T-cell (primary cell): ENCODE measurements at regions not wholly inside any gene's neighbourhood (a gene's known extent, or its start where the extent isn't known, plus 50 kb on each side); places are given as distances from the start of the nearest gene placed in this dataset.

Source experiments
- ATAC-seq, 4 experiments: fragments of 200-7000 bp in 3 of 4; fragments of 150-1000 bp in 1 of 4; cut with Tn5 transposase; replicated peaks in 1 of 4; 1 replicate in 3 of 4; 2 replicates in 1 of 4; pipeline ENCODE4 v1.10.0; 2021; ENCODE audit warnings: moderate library complexity in 3 of 4, mild to moderate bottlenecking in 2 of 4, moderate number of reproducible peaks in 1 of 4
- CTCF ChIA-PET, 2 donors: fragments of 300-600 bp; sonication (Branson Sonifier 250); formaldehyde crosslinking; loops; one replicate each; lab custom pipeline; 2022; ENCODE audit warnings: antibody characterized with exemption in 2 of 2; lab: Charles Lee
- POLR2A ChIA-PET, 2 donors: fragments of 300-600 bp; sonication (Branson Sonifier 250); formaldehyde crosslinking; loops; one replicate each; lab custom pipeline; 2022; ENCODE audit warnings: antibody characterized with exemption in 2 of 2; lab: Charles Lee
- DNase-seq, 35 experiments: peaks; one replicate each; pipeline versions ENCODE4 v3.0.0 to v3.0.0-alpha.2; 2013 to 2023
- H3K27ac ChIP-seq: one replicate; pipeline ENCODE4 v1.5.1; 2013; ENCODE audit warnings: low read length
- H3K27me3 ChIP-seq, 2 experiments: replicated peaks in 1 of 2; 1 replicate in 1 of 2; 2 replicates in 1 of 2; pipeline versions ENCODE4 v1.6.1 to v1.7.0; 2013; ENCODE audit warnings: low read length in 1 of 2, mixed read lengths in 1 of 2; ENCODE audit not compliant: control insufficient read depth in 2 of 2, insufficient read depth in 2 of 2; ENCODE audit errors: extremely low read depth in 1 of 2
- H3K36me3 ChIP-seq, 2 donors: 1 replicate in 1 of 2; 2 replicates in 1 of 2; pipeline versions ENCODE4 v1.6.1 to v1.7.0; 2013; ENCODE audit warnings: low read length in 1 of 2; ENCODE audit not compliant: control insufficient read depth in 2 of 2, insufficient read depth in 1 of 2; ENCODE audit errors: extremely low read depth in 1 of 2
- H3K4me1 ChIP-seq, 2 experiments: 1 replicate in 1 of 2; 2 replicates in 1 of 2; pipeline versions ENCODE4 v1.6.1 to v1.7.0; 2013; ENCODE audit warnings: low read length in 2 of 2, mixed read lengths in 1 of 2; ENCODE audit not compliant: insufficient read depth in 2 of 2, control insufficient read depth in 1 of 2; ENCODE audit errors: extremely low read depth in 1 of 2
- H3K4me3 ChIP-seq, 2 donors: 1 replicate in 1 of 2; 2 replicates in 1 of 2; pipeline versions ENCODE4 v1.5.1 to v1.7.0; 2013; ENCODE audit warnings: mild to moderate bottlenecking in 2 of 2, low read length in 1 of 2, moderate library complexity in 1 of 2; ENCODE audit not compliant: control insufficient read depth in 1 of 2; ENCODE audit errors: extremely low read depth in 1 of 2
- H3K9me3 ChIP-seq: 2 replicates; pipeline ENCODE4 v1.7.0; 2013
- H3K27ac Mint-ChIP-seq, 2 donors: one replicate each; pipeline ENCODE4 v1.8.0; 2020 to 2021; ENCODE audit warnings: mild to moderate bottlenecking in 2 of 2, mixed read lengths in 2 of 2
- H3K27me3 Mint-ChIP-seq, 2 donors: one replicate each; pipeline ENCODE4 v1.8.0; 2021 to 2022; ENCODE audit warnings: mixed read lengths in 2 of 2
- H3K36me3 Mint-ChIP-seq: one replicate; pipeline ENCODE4 v1.8.0; 2021; ENCODE audit warnings: mixed read lengths
- H3K4me1 Mint-ChIP-seq, 3 donors: one replicate each; pipeline ENCODE4 v1.8.0; 2020 to 2022; ENCODE audit warnings: mixed read lengths in 3 of 3, mild to moderate bottlenecking in 1 of 3
- H3K4me3 Mint-ChIP-seq, 3 donors: one replicate each; pipeline ENCODE4 v1.8.0; 2020 to 2022; ENCODE audit warnings: mild to moderate bottlenecking in 3 of 3, mixed read lengths in 3 of 3, moderate library complexity in 3 of 3
- H3K9me3 Mint-ChIP-seq, 3 donors: one replicate each; pipeline ENCODE4 v1.8.0; 2020 to 2022; ENCODE audit warnings: mixed read lengths in 3 of 3
- WGBS: methylation state at CpG from one replicate; pipeline ENCODE4 v1.1.5; 2013; ENCODE audit warnings: missing lambda C conversion rate; ENCODE audit not compliant: insufficient coverage; 5-methylcytosine and 5-hydroxymethylcytosine counted together

- H3K4me1 ChIP-seq = no peaks in the 10 kb centered on the region
- no peaks in the 10 kb centered on the region for H3K27me3 ChIP-seq
- H3K4me3 ChIP-seq = no peak overlapping the region
- Mint-ChIP-seq H3K36me3 (no peaks in the 10 kb centered on the region), H3K4me1 (no peaks in the 10 kb centered on the region), H3K4me3 (no peak overlapping the region), H3K27me3 (no peaks in the 10 kb centered on the region), H3K9me3 (peaks cover 3 to 7% (median 7%) of the 10 kb centered on the region in 3 donors), H3K27ac (no peak overlapping the region)
- ChIA-PET POLR2A (no interaction called here), CTCF (no interaction called here)
- H3K9me3 ChIP-seq = no peaks in the 10 kb centered on the region
- H3K27ac ChIP-seq = no peak overlapping the region
- H3K36me3 ChIP-seq = no peaks in the 10 kb centered on the region
- no peak for DNase-seq
- ATAC-seq = no peak
These were observed 582.8 kb upstream of the ADGRB3 start for GRCh38 chr6:68052234-68052633.

- no peaks in the 10 kb centered on the region for H3K36me3 ChIP-seq
- H3K27me3 Mint-ChIP-seq = no peaks in the 10 kb centered on the region
- no peaks in the 10 kb centered on the region for H3K9me3 ChIP-seq
- CTCF ChIA-PET = no interaction called here
- H3K4me3 ChIP-seq = no peak overlapping the region
- ATAC-seq (no peak), DNase-seq (no peak)
- POLR2A ChIA-PET = no interaction called here
- H3K27me3 ChIP-seq = no peaks in the 10 kb centered on the region
- WGBS = no CpG with 5 or more reads among the region's 5 CpGs
- no peaks in the 10 kb centered on the region for H3K4me1 Mint-ChIP-seq
- no peak overlapping the region for H3K27ac ChIP-seq
- H3K4me1 ChIP-seq = no peaks in the 10 kb centered on the region
- no peaks in the 10 kb centered on the region for H3K36me3 Mint-ChIP-seq
- H3K9me3 Mint-ChIP-seq = peaks cover 3 to 11% (median 7%) of the 10 kb centered on the region in 3 donors
- H3K4me3 Mint-ChIP-seq = no peak overlapping the region
- H3K27ac Mint-ChIP-seq = no peak overlapping the region
These were observed 585.5 kb upstream of the ADGRB3 start for GRCh38 chr6:68049562-68049961.

GRCh38 chr6:68046756-68047155, 588.3 kb upstream of the ADGRB3 start:
- Mint-ChIP-seq H3K36me3 (no peaks in the 10 kb centered on the region), H3K9me3 (peaks cover 4 to 9% (median 7%) of the 10 kb centered on the region in 3 donors), H3K4me1 (no peaks in the 10 kb centered on the region), H3K27me3 (no peaks in the 10 kb centered on the region), H3K27ac (no peak overlapping the region), H3K4me3 (no peak overlapping the region)
- CTCF ChIA-PET = interaction anchor here in 1 of 2 donors (0.6 kb wide), 1 partner anchor 70 kb away, joined by 4 read pairs; no protein-coding TSS in a partner anchor
- no peak overlapping the region for H3K4me3 ChIP-seq
- H3K27me3 ChIP-seq = no peaks in the 10 kb centered on the region
- H3K4me1 ChIP-seq = no peaks in the 10 kb centered on the region
- POLR2A ChIA-PET = no interaction called here
- H3K9me3 ChIP-seq = no peaks in the 10 kb centered on the region
- WGBS = no CpG with 5 or more reads among the region's 1 CpG
- no peaks in the 10 kb centered on the region for H3K36me3 ChIP-seq
- ATAC-seq (no peak), DNase-seq (no peak)
- H3K27ac ChIP-seq = no peak overlapping the region

- Mint-ChIP-seq H3K36me3 (no peaks in the 10 kb centered on the region), H3K27ac (no peak overlapping the region), H3K27me3 (no peaks in the 10 kb centered on the region), H3K4me3 (no peak overlapping the region), H3K9me3 (peaks cover 4 to 9% (median 7%) of the 10 kb centered on the region in 3 donors), H3K4me1 (no peaks in the 10 kb centered on the region)
- no peaks in the 10 kb centered on the region for H3K36me3 ChIP-seq
- no peaks in the 10 kb centered on the region for H3K27me3 ChIP-seq
- POLR2A ChIA-PET = no interaction called here
- H3K4me1 ChIP-seq = no peaks in the 10 kb centered on the region
- whole genome bisulfite sequencing = no CpG with 5 or more reads among the region's 1 CpG
- H3K9me3 ChIP-seq = no peaks in the 10 kb centered on the region
- CTCF ChIA-PET = no interaction called here
- no peak overlapping the region for H3K27ac ChIP-seq
- H3K4me3 ChIP-seq = no peak overlapping the region
- DNase-seq (no peak), ATAC-seq (no peak)
These were observed 588.8 kb upstream of the ADGRB3 start for GRCh38 chr6:68046302-68046701.

GRCh38 chr6:68045193-68045592, 589.9 kb upstream of the ADGRB3 start:
- Histone ChIP-seq H3K4me1 (no peaks in the 10 kb centered on the region), H3K9me3 (no peaks in the 10 kb centered on the region), H3K27me3 (no peaks in the 10 kb centered on the region), H3K4me3 (no peak overlapping the region), H3K36me3 (no peaks in the 10 kb centered on the region), H3K27ac (no peak overlapping the region)
- ChIA-PET POLR2A (no interaction called here), CTCF (no interaction called here)
- ATAC-seq (no peak), DNase-seq (no peak)
- WGBS = no CpG with 5 or more reads among the region's 4 CpGs
- Mint-ChIP-seq H3K36me3 (no peaks in the 10 kb centered on the region), H3K4me3 (no peak overlapping the region), H3K27me3 (no peaks in the 10 kb centered on the region), H3K9me3 (peaks cover 6 to 12% (median 7%) of the 10 kb centered on the region in 3 donors), H3K4me1 (no peaks in the 10 kb centered on the region), H3K27ac (no peak overlapping the region)

GRCh38 chr6:68044264-68044663, 590.8 kb upstream of the ADGRB3 start:
- Histone ChIP-seq H3K36me3 (no peaks in the 10 kb centered on the region), H3K4me3 (no peak overlapping the region), H3K27me3 (no peaks in the 10 kb centered on the region), H3K9me3 (no peaks in the 10 kb centered on the region), H3K27ac (no peak overlapping the region), H3K4me1 (no peaks in the 10 kb centered on the region)
- ChIA-PET POLR2A (no interaction called here), CTCF (no interaction called here)
- Mint-ChIP-seq H3K9me3 (peaks cover 6 to 12% (median 11%) of the 10 kb centered on the region in 3 donors), H3K36me3 (no peaks in the 10 kb centered on the region), H3K4me1 (no peaks in the 10 kb centered on the region), H3K27me3 (no peaks in the 10 kb centered on the region), H3K4me3 (no peak overlapping the region), H3K27ac (no peak overlapping the region)
- DNase-seq (no peak), ATAC-seq (no peak)

DNA sequence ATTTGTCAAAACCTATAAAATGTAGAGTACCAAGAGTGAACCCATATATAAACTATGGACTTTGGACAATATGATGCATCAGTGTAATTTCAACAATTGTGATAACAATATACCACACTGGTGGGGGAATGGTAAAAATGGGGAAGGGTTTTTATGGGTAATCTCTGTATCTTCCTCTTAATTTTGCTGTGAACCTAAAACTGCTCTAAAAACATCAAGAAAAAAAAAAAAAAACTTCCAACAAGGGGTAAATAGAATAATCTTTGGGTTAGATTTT, 592.0 kb upstream of the ADGRB3 start:
- Histone ChIP-seq H3K4me3 (no peak overlapping the region), H3K36me3 (no peaks in the 10 kb centered on the region), H3K27ac (no peak overlapping the region), H3K4me1 (no peaks in the 10 kb centered on the region), H3K9me3 (no peaks in the 10 kb centered on the region), H3K27me3 (no peaks in the 10 kb centered on the region)
- Mint-ChIP-seq H3K4me1 (no peaks in the 10 kb centered on the region), H3K36me3 (no peaks in the 10 kb centered on the region), H3K9me3 (peaks cover 6 to 12% (median 11%) of the 10 kb centered on the region in 3 donors), H3K27ac (no peak overlapping the region), H3K27me3 (no peaks in the 10 kb centered on the region), H3K4me3 (no peak overlapping the region)
- ATAC-seq (no peak), DNase-seq (no peak)
- ChIA-PET POLR2A (no interaction called here), CTCF (no interaction called here)
